OCI-LY3 (cell line): ENCODE measurements at regions not wholly inside any gene's neighbourhood (a gene's known extent, or its start where the extent isn't known, plus 50 kb on each side); places are given as distances from the start of the nearest gene placed in this dataset.

Experiments used
- CTCF ChIP-seq: fragments of 200-600, 300-600 bp; sonication (generic); IDR thresholded peaks from 2 replicates; pipeline ENCODE4 v1.5.1; 2014; ENCODE audit warnings: antibody characterized with exemption, low read length, low read depth
- EZH2phosphoT487 ChIP-seq: fragments of 200-600 bp; shearing (Covaris generic); IDR thresholded peaks from 2 replicates; pipeline ENCODE4 v1.6.1; 2018; ENCODE audit warnings: antibody characterized with exemption, mixed run types, low read depth

DNA sequence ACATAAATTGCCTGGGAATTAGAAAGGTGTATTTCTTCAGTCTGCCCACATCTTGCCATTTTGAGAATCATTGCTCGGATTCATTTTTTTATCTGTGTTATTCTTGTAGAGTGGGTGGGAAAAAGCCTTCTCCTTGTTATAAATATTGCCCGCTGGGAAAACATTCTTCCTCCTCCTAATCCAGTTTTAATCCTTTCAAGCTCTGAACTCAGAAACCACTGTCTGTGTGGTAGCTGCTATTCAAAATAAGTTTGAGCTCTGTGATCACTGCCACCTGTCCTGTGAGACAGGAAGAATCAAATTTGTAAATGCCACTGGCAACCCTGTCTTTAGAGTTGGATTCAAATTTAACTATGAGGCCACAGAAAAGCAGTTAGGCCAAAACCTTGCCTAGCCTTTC is 1875.2 kb upstream of the PIK3C3 start:
- TF ChIP-seq CTCF (no peak), EZH2phosphoT487 (no peak)
